ENCODE measurements at regions not wholly inside any gene's neighbourhood (a gene's known extent, or its start where the extent isn't known, plus 50 kb on each side); places are given as distances from the start of the nearest gene placed in this dataset.

GRCh38 chr16:9264067-9264466, 172.6 kb downstream of the HAPSTR1 start:
- TF ChIP-seq CTCF (IDR thresholded peaks at IDR 0.05) (no peak), POLR2AphosphoS5 (IDR thresholded peaks at IDR 0.05; ENCODE audit: low read depth, low read length) (no peak), REST (IDR thresholded peaks at IDR 0.05; ENCODE audit: insufficient read depth in 1 of 2, low read depth in 2 of 2, low read length in 1 of 2) (no peak)
